Body of pancreas (tissue), 4 donors: ENCODE measurements at regions not wholly inside any gene's neighbourhood (a gene's known extent, or its start where the extent isn't known, plus 50 kb on each side); places are given as distances from the start of the nearest gene placed in this dataset.
"Not testable (repeated sequence)": the region's sequence is repeated elsewhere in the genome, so short reads cannot be mapped to it uniquely, and the experiment has no call there.

ENCODE experiments used
- ATAC-seq: fragments of 150-250 bp; one replicate; pipeline ENCODE4 v1.9.1; 2016
- DNase-seq, 4 donors: peaks; one replicate each; pipeline ENCODE4 v3.0.0-alpha.2; 2019
- H3K27ac ChIP-seq, 4 donors: fragments of 200-600 bp; sonication (generic); 1 replicate in 3 of 4; 2 replicates in 1 of 4; pipeline versions ENCODE4 v1.5.1 to v1.6.1; 2016 to 2019; ENCODE audit warnings: mild to moderate bottlenecking in 1 of 4, mixed read lengths in 1 of 4, moderate library complexity in 1 of 4
- H3K27me3 ChIP-seq, 2 donors: fragments of 200-600 bp; sonication (generic); one replicate each; pipeline ENCODE4 v1.6.0; 2016; ENCODE audit warnings: mild to moderate bottlenecking in 1 of 2
- H3K36me3 ChIP-seq, 2 donors: fragments of 200-600 bp; sonication (generic); replicated peaks in 1 of 2; 2 replicates each; pipeline ENCODE4 v1.5.1; 2016; ENCODE audit warnings: low read depth in 2 of 2; ENCODE audit not compliant: insufficient read depth in 1 of 2
- H3K4me1 ChIP-seq: fragments of 200-600 bp; sonication (generic); one replicate; pipeline ENCODE4 v1.6.0; 2016
- H3K4me3 ChIP-seq, 2 donors: fragments of 200-600 bp; sonication (generic); 1 replicate in 1 of 2; 2 replicates in 1 of 2; pipeline ENCODE4 v1.5.1; 2016 to 2019
- H3K9me3 ChIP-seq, 3 donors: fragments of 200-600 bp; sonication (generic); 1 replicate in 2 of 3; 2 replicates in 1 of 3; pipeline ENCODE4 v1.5.1; 2016
- POLR2A ChIP-seq, 3 donors: fragments of 450-650 bp; IDR thresholded peaks; one replicate each; pipeline ENCODE4 v1.6.1; 2016; ENCODE audit warnings: antibody characterized with exemption in 3 of 3, mild to moderate bottlenecking in 2 of 3
- WGBS, 2 donors: methylation state at CpG; one replicate each; pipeline ENCODE4 v1.1.5; 2017; 5-methylcytosine and 5-hydroxymethylcytosine counted together
- intact Hi-C: fragments of 100-400 bp; cut with DNase I; formaldehyde crosslinking; loops from one replicate; pipeline ENCODE4 v1.15.1; 2023
- TF ChIP-seq, protein P1 (sequence below), 7 experiments: fragments of 450-650 bp in 4 of 7; fragments of 200-600 bp in 3 of 7; sonication (generic) in 3 of 7; IDR thresholded peaks; one replicate each; pipeline ENCODE4 v1.5.1; 2016 to 2019; ENCODE audit warnings: antibody characterized with exemption in 7 of 7

DNA sequence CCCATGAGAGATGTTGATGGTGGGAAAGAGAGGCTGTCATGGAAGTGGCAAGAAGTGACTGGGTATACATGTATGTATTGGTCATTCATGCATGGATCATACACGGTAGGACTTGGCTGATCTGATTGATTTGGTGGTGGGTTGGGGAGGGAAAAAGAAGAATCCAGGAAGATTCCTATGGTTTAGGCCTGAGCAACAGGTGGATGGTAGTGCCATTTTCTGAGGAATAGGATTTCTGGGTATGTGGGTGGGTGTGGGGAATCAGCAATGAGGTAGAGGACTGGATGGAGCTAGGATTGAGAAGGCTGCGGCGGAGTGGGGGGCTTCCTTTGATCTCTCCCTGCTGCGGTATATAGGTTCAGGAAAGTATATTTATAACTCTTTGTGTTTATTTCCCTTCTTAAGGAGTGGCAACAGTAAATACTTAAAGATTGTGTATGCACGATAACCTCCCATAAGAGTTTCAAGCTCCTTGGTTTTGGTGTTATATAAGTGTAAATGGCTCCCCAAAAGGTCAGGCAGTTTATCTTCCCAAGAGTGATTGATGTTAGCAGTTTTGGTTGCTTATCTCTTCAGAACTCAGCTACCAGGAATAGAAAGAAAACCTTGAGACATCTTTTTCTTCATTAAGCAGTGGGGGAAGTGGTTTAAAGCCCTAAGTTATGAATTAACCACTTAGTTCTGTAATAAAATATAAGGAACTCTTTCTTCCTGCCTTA, 100.1 kb downstream of the LSMEM1 start:
- WGBS, 2 donors = 85 to 92% methylated on average over 5 of the region's 5 CpGs
- DNase-seq = no peak
- Histone ChIP-seq H3K27ac (no peak overlapping the region), H3K4me3 (no peak overlapping the region), H3K9me3 (no peaks in the 10 kb centered on the region), H3K36me3 (no peaks in the 10 kb centered on the region), H3K4me1 (no peaks in the 10 kb centered on the region), H3K27me3 (no peaks in the 10 kb centered on the region)
- intact Hi-C loops = no loop called here
- TF ChIP-seq, protein P1, sequence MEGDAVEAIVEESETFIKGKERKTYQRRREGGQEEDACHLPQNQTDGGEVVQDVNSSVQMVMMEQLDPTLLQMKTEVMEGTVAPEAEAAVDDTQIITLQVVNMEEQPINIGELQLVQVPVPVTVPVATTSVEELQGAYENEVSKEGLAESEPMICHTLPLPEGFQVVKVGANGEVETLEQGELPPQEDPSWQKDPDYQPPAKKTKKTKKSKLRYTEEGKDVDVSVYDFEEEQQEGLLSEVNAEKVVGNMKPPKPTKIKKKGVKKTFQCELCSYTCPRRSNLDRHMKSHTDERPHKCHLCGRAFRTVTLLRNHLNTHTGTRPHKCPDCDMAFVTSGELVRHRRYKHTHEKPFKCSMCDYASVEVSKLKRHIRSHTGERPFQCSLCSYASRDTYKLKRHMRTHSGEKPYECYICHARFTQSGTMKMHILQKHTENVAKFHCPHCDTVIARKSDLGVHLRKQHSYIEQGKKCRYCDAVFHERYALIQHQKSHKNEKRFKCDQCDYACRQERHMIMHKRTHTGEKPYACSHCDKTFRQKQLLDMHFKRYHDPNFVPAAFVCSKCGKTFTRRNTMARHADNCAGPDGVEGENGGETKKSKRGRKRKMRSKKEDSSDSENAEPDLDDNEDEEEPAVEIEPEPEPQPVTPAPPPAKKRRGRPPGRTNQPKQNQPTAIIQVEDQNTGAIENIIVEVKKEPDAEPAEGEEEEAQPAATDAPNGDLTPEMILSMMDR (IDR thresholded peaks at IDR 0.05) = no peak
- TF ChIP-seq POLR2A (IDR thresholded peaks at IDR 0.05) = no peak
- ATAC-seq = no peak

DNA sequence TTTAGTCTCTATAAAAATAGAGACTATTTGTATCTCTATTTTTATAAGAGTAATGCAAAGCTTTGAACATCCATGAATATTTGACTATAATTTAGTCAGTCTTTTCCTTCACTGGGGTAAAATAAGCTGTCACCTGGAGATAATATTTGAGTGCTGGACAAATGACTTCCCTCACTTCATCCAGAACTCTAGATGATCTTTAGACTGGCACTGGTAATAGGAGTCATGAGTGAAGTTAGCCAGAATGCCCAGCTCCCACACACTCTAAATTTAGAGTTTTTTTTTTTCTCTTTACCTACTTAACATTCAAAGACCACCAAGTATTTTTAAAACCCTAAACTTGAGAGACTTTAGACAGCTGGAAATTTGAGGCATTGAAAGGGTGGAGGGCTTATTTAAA, 100.7 kb downstream of the LSMEM1 start:
- H3K27me3 ChIP-seq = no peaks in the 10 kb centered on the region
- H3K4me3 ChIP-seq = no peak overlapping the region
- DNase-seq (no peak), ATAC-seq (no peak)
- no peaks in the 10 kb centered on the region for H3K4me1 ChIP-seq
- no peaks in the 10 kb centered on the region for H3K9me3 ChIP-seq
- no peak for TF ChIP-seq POLR2A (IDR thresholded peaks at IDR 0.05)
- TF ChIP-seq, protein P1 (IDR thresholded peaks at IDR 0.05) = no peak
- H3K27ac ChIP-seq = no peak overlapping the region
- H3K36me3 ChIP-seq = no peaks in the 10 kb centered on the region
- intact Hi-C loops = no loop called here

DNA sequence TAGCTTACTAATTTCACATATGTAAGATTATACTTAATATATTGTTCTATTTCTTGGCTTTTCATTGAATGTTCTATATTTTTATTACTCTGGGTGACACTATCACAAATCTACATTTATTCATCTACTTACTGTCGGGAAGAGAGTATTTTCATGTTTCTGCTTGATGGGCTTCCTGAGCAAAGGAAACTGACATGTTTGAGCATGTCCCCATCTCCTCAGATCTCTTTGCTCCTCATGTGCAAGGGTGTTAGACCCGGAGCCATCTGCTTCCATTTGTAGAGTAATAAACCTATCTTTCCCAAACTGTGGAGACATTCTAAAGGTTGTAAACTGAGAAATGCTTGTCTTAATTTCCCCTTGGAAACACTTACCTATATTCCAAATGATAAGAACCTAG, 103.5 kb downstream of the LSMEM1 start:
- no peaks in the 10 kb centered on the region for H3K27me3 ChIP-seq
- WGBS, 2 donors = 72 to 78% methylated on average over 2 of the region's 2 CpGs
- H3K9me3 ChIP-seq = no peaks in the 10 kb centered on the region
- no peak overlapping the region for H3K4me3 ChIP-seq
- no peak for ATAC-seq
- no peaks in the 10 kb centered on the region for H3K36me3 ChIP-seq
- DNase-seq = no peak
- no peaks in the 10 kb centered on the region for H3K4me1 ChIP-seq
- intact Hi-C loops = no loop called here
- TF ChIP-seq, protein P1 (IDR thresholded peaks at IDR 0.05) = no peak
- TF ChIP-seq POLR2A (IDR thresholded peaks at IDR 0.05) = no peak
- H3K27ac ChIP-seq = no peak overlapping the region

DNA sequence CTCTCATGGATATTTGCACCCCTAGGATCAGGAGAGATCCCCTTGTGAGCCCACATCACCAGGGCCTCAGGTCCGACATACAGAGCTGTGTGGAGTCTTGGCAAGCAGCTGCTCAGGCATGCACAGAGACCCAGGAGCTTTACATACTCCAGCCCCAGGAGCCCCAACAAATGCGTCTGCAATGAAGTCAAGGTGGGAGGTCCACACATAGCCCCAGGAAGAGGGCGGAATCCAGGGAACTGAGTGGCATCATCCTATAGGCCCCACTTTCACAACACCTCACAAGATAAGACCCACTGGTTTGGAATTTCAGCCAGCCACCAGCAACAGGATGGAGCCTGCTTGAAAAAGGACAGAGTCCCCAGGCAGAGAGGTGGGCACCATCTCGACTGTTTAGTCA, 106.7 kb downstream of the LSMEM1 start:
- 84 to 87% methylated on average over 4 of the region's 4 CpGs for WGBS, 2 donors
- Histone ChIP-seq H3K27ac (no peak overlapping the region), H3K36me3 (no peaks in the 10 kb centered on the region), H3K9me3 (no peaks in the 10 kb centered on the region), H3K4me3 (no peak overlapping the region), H3K27me3 (no peaks in the 10 kb centered on the region), H3K4me1 (no peaks in the 10 kb centered on the region)
- no peak for ATAC-seq
- DNase-seq = no peak
- TF ChIP-seq, protein P1 (IDR thresholded peaks at IDR 0.05) = no peak
- TF ChIP-seq POLR2A (IDR thresholded peaks at IDR 0.05) = no peak
- intact Hi-C loops = no loop called here

DNA sequence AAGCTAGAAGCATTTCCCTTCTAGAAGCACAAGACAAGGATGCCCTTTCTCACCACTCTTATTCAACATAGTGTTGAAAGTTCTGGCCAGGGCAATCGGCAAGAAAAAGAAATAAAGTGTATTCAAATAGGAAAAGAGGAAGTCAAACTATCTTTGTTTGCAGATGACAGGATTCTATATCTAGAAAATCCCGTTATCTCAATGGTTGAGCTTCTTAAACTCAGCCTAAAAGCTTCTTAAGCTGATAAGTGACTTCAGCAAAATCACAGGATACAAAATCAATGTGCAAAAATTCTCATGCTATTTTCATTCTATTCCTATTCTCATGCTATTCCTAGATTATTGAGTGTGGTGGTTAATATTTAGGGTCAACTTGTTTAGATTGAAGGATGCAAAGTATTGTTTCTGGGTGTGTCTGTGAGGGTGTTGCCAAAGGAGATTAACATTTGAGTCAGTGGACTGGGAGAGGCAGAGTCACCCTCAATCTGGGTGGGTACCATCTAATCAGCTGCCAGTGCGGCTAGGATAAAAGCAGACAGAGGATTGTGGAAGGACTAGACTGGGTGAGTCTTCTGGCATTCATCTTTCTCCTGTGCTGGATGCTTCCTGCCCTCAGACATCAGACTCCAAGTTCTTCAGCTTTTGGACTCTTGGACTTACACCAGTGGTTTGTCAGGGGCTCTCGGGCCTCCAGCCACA, 111.9 kb downstream of the LSMEM1 start:
- ATAC-seq, H3K27me3 ChIP-seq, H3K4me1 ChIP-seq, H3K36me3 ChIP-seq, H3K9me3 ChIP-seq, H3K4me3 ChIP-seq, DNase-seq, H3K27ac ChIP-seq, intact Hi-C loops: not testable (repeated sequence)
- 63 to 72% methylated on average over 4 of the region's 4 CpGs for WGBS, 2 donors
